GM12878 (cell line): ENCODE measurements at regions not wholly inside any gene's neighbourhood (a gene's known extent, or its start where the extent isn't known, plus 50 kb on each side); places are given as distances from the start of the nearest gene placed in this dataset.

Source experiments
- CTCF ChIP-seq, 3 experiments: IDR thresholded peaks in 2 of 3; conservative IDR thresholded peaks in 1 of 3; 2 replicates each; pipeline ENCODE4 v1.5.1; 2011; ENCODE audit warnings: low read depth in 3 of 3, low read length in 3 of 3, mild to moderate bottlenecking in 3 of 3, control low read depth in 2 of 3, moderate library complexity in 2 of 3, inconsistent platforms in 1 of 3, mixed read lengths in 1 of 3; ENCODE audit not compliant: control insufficient read depth in 2 of 3, insufficient read depth in 1 of 3; ENCODE audit errors: extremely low read depth in 1 of 3
- MAX ChIP-seq: IDR thresholded peaks from 2 replicates; pipeline ENCODE4 v1.6.1; 2012; ENCODE audit warnings: low read depth, low read length, improper control_type of control experiment

GRCh38 chr1:87218618-87219017, 110.1 kb upstream of the LMO4 start:
- TF ChIP-seq CTCF (IDR thresholded peaks at IDR 0.05 in 2 of 3, conservative IDR thresholded peaks at IDR 0.05 in 1 of 3; ENCODE audit: control insufficient read depth in 2 of 3, extremely low read depth in 1 of 3, insufficient read depth in 1 of 3, low read depth in 3 of 3, low read length in 3 of 3): no peak
- no peak for TF ChIP-seq MAX
